Jurkat, Clone E6-1 (cell line): ENCODE measurements at regions not wholly inside any gene's neighbourhood (a gene's known extent, or its start where the extent isn't known, plus 50 kb on each side); places are given as distances from the start of the nearest gene placed in this dataset.

Source experiments
- DNase-seq: peaks from one replicate; pipeline ENCODE4 v3.0.0-alpha.2; 2011; ENCODE audit warnings: low read depth, low spot score
- H3K4me3 ChIP-seq: 2 replicates; pipeline ENCODE4 v1.5.1; 2011; ENCODE audit warnings: mild to moderate bottlenecking, low read length, control low read depth, moderate library complexity

DNA sequence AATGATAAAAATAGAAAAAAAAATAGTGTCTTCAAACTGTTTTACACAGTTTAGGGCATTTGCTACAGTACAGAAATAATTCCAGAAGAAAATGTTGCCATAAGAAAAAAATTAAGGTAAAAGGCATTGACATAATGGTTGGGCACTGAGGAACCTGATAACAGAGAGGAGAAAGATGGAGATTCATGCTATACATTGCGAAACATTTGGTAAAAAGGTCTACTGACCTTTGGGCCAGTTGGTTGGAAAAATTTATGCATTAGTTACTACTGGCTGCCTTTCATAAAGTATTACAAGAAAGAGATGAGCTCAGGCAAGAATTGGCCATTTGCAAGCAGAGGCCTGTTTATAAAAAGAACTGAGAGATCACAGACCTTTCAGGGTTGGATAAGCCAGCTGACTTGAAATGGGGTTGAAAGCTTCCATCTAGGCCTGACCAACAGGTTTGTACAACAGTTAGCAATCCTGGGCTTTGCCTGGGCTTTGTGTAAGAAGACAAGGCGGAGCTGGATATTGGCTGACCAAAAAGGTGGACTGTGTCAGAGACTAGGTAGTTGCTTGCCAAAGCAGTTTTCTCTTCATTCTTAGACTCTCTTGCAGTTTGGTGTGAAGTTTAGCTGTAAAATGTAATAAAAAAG is 166.6 kb upstream of the MCTP2 start:
- DNase-seq = no peak

DNA sequence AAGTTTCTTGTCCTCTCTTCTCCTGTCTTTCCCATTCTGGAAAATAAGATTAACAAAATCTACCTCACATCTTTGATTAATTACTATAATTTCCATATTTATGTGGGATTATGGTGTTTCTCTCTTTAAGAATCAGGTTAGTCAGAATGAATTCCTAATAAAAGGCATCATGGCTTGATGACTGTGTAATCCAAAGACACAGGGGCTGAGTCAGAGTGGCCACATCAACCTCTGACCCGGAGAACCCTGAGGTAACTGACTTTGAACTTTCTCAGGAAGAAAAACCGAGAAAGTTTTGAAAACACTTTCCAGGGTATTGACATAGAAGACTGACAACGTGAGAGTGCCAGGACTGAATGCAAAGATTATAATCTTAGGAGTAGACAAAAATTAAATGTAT is 170.3 kb upstream of the MCTP2 start:
- no peak overlapping the region for H3K4me3 ChIP-seq
- no peak for DNase-seq

More for the DNA sequence above, 166.6 kb upstream of the MCTP2 start:
- H3K4me3 ChIP-seq = no peak overlapping the region

DNA sequence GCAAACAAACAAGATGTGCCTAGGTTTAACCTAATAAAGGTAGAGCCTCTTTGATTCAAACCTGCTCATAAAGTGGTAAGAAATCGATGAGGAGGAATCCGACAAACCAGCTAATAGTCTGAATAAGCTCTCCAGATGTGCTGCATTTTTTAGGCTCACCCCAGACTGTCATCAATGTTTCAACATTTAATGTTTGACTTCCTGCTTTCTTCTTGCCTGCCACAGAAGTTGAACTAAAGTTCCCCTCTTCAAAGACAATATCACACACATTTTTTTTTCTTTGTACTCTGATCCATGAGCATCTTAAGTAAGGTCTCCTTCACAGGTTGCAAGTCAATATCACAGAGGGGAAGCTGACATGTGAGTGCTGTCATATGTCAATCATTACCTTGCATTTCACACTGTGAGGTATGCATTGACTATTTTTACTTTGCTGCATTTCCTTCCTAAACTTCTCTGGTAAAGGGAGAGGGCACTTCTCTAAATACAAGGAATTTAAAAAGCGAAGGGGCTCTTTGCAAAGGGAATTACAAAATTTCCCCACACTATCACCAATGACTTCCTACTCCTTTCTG is 172.3 kb upstream of the MCTP2 start:
- H3K4me3 ChIP-seq = no peak overlapping the region
- DNase-seq = no peak

DNA sequence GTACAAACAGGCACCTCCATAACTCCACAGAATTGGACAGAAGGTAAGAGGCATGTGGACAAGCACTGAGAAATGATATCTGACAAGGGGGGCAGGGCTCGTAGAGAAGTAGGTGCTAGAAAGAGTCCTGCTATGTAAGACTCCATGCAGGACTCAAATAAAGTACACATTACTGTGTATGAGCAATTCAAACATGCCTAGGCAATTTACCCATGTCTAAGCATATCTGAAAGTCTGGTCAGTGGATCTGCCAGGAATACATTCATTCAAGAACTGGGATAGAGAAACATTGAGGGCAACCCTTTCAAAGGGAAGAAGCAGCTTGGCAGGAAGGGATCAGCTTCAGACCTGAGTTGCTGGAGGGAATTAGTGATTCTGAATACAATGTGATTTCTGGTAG is 174.1 kb upstream of the MCTP2 start:
- no peak overlapping the region for H3K4me3 ChIP-seq
- no peak for DNase-seq

DNA sequence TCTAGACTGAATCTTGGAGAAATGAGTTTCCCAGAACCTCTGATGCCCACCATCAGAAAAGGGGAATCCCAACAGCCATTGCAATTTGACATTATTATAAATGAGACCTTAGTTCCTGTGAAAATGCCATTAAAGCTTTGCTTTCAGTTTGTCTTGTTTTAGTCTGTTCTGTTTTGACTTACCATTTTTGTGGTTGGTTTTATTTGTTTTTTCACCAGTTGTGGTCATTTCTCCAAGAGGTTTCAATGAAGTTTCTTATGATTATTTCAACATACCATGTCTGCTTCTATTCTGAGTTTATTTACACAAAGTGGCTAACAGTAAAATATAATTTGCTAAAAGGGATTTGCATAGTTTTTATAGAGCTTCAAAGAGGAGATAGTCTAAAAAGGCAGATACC is 175.0 kb upstream of the MCTP2 start:
- H3K4me3 ChIP-seq = no peak overlapping the region
- DNase-seq = no peak

DNA sequence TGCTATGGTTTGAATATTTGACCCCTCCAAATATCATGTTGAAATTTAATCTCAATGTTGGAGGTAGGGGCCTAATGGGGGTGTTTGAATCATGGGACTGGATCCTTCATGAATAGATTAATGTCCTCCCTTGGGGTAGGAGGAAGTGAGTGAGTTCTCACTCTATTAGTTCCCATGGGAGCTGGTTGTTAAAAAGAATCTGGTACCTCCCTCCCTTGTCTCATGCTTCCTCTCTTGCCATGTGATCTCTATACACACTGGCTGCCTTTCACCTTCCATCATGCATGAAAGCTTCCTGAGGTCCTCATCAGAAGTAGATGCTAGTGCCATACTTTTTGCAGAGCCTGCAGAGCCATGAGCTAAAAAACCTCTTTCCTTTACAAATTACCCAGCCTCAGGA is 177.7 kb upstream of the MCTP2 start:
- no peak overlapping the region for H3K4me3 ChIP-seq
- no peak for DNase-seq

DNA sequence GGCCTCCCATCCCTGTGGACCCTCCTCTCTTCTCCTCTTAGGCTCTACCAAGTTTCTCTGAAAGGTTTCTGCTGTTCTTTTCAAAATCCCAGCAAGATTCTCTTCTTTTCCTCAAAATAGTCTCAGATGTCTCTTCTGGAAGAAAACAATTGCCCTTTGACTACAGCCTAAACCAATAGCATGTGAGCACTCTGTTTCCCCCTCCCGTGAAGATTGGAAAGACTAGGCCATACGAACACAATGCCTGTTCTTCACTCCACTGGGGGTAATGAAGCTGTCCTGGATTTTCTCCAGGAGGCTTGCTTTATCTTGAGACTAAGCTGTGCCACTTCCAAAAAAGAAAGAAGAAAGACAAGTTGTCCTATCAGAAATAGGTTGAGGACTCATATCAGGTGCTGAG is 178.7 kb upstream of the MCTP2 start:
- DNase-seq = no peak
- no peak overlapping the region for H3K4me3 ChIP-seq

DNA sequence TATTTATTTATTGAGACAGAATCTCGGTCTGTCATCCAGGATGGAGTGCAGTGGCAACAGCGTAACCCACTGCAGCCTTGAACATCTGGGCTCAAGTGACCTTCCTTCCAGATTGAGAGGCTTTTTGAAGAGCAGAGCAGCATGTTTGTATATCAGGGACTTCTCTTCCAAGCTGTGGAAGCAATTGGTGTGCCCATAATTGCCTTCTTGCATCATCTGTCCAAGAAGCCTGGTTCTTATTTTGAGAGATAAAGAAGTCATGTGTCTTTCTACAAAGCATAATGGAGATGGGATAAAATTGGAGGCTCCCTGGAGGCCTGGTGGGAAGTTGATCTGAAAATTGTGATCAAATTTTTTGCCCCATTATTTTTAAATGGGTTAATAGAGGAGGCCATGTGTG is 183.8 kb upstream of the MCTP2 start:
- no peak overlapping the region for H3K4me3 ChIP-seq
- DNase-seq = no peak

DNA sequence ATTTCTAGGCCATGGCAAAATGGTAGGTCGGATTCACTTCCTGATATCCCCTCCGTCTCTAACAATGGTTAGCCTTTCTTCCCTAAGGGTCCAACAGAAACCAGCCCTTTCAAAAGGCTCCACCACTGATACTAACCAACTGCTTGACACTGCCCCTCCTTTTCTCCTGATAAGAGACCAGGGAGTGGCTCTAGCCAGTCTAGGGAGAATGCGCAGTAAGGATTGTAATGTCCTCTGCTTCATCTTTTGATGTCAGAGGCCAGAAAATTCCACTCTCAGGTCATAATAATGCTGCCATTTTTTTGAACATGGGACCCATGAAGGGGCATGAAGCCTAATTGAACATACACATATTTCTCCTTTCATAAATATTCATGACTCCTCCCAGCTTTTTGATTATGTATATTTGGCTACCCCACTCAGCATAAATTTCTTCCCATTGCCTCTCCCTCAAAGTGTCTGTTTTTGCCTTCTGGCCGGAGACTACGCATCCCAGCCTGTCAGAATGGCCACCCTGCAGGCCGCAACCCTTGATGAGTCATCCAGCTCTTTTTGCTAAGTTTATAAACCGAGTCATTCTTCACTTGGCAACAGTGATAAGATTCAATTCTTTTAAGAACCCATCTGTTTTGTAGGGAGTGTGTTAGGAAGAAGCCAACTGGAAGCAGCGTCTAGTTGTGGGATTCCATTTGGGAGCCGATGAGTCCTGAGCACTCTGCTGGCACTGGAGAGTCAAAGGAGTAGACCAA is 189.0 kb upstream of the MCTP2 start:
- H3K4me3 ChIP-seq = no peak overlapping the region
- DNase-seq = no peak

DNA sequence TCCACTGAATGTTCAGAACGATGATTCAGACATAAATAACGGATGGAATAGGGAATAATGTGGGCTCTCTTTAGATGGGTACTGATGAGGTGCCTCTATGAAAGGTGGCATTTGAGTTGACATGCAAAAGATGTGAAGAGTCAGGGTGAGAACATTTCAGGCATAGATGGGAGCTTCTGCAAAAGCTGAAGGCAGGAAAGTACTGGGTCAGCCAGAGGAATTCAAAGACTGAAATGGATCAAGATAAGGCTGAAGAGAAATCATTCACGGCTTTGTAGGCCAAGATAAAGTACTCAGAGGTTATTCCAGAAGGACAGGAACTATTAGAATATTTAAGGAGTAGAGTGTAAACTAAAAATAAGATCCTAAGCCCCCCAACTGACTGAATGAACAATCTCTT is 189.6 kb upstream of the MCTP2 start:
- DNase-seq = no peak
- no peak overlapping the region for H3K4me3 ChIP-seq

DNA sequence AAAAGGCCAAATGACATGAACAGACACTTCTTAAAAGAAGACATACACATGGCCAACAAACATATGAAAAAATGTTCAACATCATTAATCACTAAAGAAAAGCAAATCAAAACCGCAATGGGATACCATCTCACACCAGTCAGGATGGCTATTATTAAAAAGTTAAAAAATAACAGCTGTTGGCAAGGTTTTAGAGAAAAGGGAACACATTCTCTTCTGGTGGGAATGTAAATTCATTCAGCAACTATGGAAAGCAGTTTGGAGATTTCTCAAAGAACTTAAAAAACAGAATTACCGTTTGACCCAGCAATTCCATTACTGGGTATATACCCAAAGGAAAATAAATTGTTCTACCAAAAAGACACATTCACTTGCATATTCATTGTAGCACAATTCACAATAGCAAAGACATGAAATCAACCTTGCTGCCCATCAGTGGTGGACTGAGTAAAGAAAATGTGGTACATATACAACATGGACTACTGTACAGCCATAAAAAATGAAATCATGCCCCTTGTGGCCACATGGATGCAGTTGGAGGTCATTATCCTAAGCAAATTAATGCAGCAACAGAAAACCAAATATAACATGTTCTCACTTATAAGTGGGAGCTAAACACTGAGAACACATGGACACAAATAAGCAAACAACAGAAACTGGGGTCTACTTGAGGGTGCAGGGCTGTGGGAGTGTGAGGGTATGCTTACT is 190.7 kb upstream of the MCTP2 start:
- no peak for DNase-seq
- no peak overlapping the region for H3K4me3 ChIP-seq

DNA sequence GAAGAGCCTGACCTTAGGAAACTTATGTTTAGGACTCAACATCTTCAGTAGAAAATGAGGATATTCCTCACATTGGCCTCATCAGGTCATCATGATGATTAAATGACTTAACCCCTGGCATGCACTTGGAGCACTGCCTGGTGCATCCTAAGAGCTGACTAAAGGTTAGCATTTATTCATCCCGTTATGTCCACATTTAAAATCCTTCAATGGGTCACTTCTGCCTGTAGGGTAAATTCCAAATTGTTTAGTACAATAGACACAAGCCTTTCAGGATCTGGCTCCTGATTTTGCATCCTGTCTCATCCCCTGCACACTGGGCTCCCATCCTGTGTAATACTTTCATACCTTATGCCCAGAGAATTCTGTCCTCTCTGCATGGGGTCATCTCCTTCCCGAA is 195.2 kb upstream of the MCTP2 start:
- H3K4me3 ChIP-seq = no peak overlapping the region
- DNase-seq = no peak

DNA sequence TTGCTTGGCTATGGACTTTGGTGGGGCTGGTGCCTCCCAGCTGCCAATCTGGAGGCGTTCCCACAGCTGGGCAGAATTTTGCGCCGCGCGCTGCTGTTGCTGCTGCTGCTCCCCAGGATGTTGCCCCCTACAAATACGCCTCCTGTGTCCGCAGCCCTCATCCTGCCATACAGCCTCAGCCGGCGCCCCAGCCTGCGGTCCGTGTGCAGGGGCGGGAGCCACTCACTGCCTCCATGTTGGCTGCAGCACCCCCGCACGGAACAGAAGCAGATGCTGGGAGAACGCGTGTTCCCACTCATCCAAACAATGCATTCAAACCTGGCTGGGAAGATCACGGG is 197.7 kb upstream of the MCTP2 start:
- no peak for DNase-seq
- H3K4me3 ChIP-seq = no peak overlapping the region

DNA sequence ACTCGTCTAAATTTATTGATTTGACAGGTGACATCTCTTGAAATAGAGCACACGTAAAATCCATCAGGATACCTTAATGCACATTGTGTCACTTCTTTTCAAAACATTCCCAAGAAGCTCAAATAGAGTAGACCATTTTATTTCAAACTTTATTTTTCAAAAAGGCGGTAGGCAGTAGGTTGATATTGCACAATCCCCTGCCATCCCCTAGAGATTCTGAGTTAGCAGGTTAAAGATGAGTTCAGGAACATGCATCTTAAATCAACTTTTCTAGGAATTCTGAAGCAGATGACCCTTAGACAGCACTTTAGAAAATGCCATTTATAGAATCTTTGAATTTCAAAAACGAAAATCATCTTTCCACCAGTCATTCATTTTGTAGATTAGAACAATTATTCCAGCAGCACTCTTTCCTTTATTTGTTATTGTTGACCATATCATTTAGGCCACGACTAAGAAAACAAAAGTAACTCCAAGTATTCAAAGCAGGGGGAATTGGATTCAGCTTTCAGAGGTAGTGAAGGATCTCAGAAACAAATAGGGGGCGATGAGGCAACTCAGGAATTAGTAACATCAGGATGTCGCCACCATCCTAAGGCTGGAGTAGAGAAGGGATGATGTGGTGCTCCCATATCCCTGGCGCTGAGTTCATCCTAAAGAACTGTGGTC is 198.2 kb upstream of the MCTP2 start:
- H3K4me3 ChIP-seq = no peak overlapping the region

DNA sequence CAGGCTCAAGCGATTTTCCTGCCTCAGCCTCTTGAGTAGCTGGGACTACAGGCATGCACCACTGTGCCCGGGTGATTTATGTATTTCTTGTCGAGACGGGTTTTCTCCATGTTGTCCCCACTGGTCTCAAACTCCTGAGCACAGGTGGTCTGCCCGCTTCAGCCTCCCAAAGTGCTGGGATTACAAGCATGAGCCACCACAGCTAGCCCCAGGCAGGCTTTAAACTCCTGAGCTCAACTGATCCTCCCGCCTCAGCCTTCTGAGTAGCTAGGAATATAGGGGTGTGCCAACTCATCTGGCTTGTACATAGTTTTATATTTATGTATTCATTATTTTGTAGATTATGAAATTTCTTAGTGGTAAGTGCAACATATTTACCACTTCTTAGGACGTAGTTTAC is 198.8 kb upstream of the MCTP2 start:
- DNase-seq = no peak
- H3K4me3 ChIP-seq = no peak overlapping the region

More for the DNA sequence above, 198.2 kb upstream of the MCTP2 start:
- no peak for DNase-seq

DNA sequence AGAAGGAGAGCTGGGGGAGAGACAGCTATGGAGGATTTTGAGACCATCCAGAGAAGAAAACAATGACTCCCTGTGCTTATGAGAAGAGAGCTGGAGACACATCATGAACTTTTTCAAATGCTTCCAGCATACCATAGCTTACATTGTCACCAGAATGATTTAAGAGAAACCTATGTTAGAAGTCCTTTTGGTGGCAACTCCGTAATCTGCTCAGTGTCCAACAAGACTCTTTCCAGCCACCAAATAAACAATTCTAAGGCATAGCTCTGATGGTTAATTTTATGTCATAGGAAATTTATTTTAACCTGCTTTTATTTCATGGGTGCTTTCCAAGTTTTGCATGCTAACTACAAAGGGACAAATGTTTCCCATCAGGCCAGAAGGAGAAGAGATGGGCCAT is 200.3 kb upstream of the MCTP2 start:
- no peak overlapping the region for H3K4me3 ChIP-seq
- DNase-seq = no peak

DNA sequence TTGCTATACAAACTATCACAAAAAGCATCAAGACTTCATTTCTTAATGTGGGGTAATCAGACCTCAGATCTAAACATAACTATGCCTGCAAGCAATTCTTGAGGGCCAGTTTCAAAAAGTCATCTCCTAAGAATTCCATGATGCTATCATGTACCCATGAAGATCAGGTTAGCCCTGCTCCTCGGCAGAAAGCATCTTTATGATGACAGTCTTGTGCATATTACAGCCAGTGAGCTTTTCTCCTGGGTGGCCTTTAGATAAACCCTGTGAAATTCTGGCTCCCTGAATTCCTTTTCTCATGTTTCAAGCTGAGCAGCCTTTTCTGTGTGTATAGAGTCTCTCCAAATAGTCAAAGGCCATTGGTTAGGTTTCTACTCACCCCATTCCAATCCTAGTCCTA is 201.9 kb upstream of the MCTP2 start:
- no peak overlapping the region for H3K4me3 ChIP-seq
- DNase-seq = no peak

DNA sequence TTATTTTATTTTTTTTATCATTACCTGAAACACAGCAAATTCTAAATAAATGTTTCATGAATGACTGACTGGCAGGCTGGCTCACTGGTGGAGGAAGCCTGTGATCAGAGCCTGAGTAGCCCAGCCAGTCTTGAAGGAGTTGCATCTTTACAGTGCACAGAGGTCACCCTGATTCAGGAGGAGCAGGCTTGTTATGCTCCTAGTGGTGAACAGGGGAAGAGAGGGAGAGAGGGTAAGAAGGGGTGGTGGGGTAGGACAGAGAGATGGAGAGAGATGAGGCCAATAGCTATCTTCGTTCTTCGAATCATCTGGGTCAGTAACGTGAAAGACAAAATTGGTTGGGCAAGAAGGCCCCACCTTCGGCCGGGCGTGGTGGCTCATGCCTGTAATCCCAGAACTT is 202.6 kb upstream of the MCTP2 start:
- no peak overlapping the region for H3K4me3 ChIP-seq
- DNase-seq = no peak

DNA sequence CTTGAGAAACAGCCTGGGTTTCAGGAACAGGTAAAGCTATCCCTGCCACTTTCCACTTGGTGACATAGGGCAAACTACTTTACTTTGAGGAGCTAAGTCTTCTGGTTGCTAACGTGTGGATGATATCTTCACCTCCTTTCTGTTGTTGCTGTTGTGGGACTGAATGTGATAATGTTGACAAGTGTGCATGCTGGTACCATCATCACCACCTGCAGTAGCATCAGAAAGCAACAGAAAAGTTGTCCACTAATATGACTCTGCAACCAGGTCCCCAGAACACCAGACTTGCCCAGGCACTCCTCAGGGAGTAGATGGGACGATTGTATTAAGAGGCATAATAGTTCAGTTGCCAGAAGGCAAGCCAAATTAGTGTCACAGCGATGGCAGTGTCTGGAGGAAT is 203.2 kb upstream of the MCTP2 start:
- H3K4me3 ChIP-seq = no peak overlapping the region
- no peak for DNase-seq

DNA sequence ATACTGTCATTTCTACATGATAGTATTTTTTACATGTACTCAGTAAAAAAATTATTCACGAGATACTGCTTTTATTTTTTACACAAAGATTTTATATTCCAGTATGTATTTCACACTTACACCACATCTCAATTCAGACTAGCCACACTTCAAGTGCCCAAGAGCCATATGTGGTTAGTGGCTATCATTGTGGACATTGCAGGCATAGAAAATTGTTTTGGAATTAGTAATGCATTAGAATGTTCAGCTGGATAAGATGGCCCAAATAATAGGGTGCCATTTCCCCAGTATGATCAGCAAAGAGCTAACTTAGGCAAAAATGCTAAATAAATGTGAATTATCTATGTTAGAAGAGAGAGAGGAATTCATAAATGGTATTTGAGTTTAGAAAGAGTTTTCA is 203.8 kb upstream of the MCTP2 start:
- no peak overlapping the region for H3K4me3 ChIP-seq
- no peak for DNase-seq
